Thyroid gland (tissue), 4 donors: ENCODE measurements at regions not wholly inside any gene's neighbourhood (a gene's known extent, or its start where the extent isn't known, plus 50 kb on each side); places are given as distances from the start of the nearest gene placed in this dataset.

Source experiments
- DNase-seq, 2 donors: peaks; one replicate each; pipeline ENCODE4 v3.0.0-alpha.2; 2019
- H3K27ac ChIP-seq, 3 donors: fragments of 200-600 bp; sonication (generic); 1 replicate in 2 of 3; 2 replicates in 1 of 3; pipeline ENCODE4 v1.5.1; 2016 to 2019; ENCODE audit warnings: mild to moderate bottlenecking in 1 of 3, moderate library complexity in 1 of 3
- H3K27me3 ChIP-seq: fragments of 200-600 bp; sonication (generic); one replicate; pipeline ENCODE4 v1.5.1; 2019
- H3K36me3 ChIP-seq, 2 donors: fragments of 200-600 bp; sonication (generic); one replicate each; pipeline ENCODE4 v1.5.1; 2016 to 2019
- H3K4me1 ChIP-seq, 2 donors: fragments of 200-600 bp; sonication (generic); one replicate each; pipeline ENCODE4 v1.5.1; 2017 to 2019
- H3K4me3 ChIP-seq, 3 donors: fragments of 200-600 bp; sonication (generic); replicated peaks in 1 of 3; 1 replicate in 2 of 3; 2 replicates in 1 of 3; pipeline ENCODE4 v1.5.1; 2016; ENCODE audit warnings: mild to moderate bottlenecking in 1 of 3
- H3K9me3 ChIP-seq: fragments of 200-600 bp; sonication (generic); one replicate; pipeline ENCODE4 v1.5.1; 2017
- CTCF ChIP-seq, 6 experiments: fragments of 200-600 bp in 3 of 6; fragments of 450-650 bp in 3 of 6; sonication (generic) in 3 of 6; IDR thresholded peaks; one replicate each; pipeline ENCODE4 v1.5.1; 2016 to 2019; ENCODE audit warnings: antibody characterized with exemption in 6 of 6, mild to moderate bottlenecking in 2 of 6, inconsistent platforms in 1 of 6, moderate library complexity in 1 of 6
- POLR2A ChIP-seq, 2 donors: fragments of 450-650 bp; IDR thresholded peaks; one replicate each; pipeline ENCODE4 v1.6.1; 2017; ENCODE audit warnings: antibody characterized with exemption in 2 of 2, mild to moderate bottlenecking in 2 of 2, moderate library complexity in 1 of 2
- WGBS, 2 donors: methylation state at CpG; one replicate each; pipeline ENCODE4 v1.1.5; 2017; 5-methylcytosine and 5-hydroxymethylcytosine counted together
- intact Hi-C: fragments of 100-400 bp; cut with DNase I; formaldehyde crosslinking; loops from one replicate; pipeline ENCODE4 v1.15.1; 2023

- Histone ChIP-seq H3K36me3 (no peaks in the 10 kb centered on the region), H3K27ac (no peak overlapping the region), H3K9me3 (no peaks in the 10 kb centered on the region), H3K27me3 (no peaks in the 10 kb centered on the region), H3K4me3 (no peak overlapping the region), H3K4me1 (peaks cover 4 to 7% of the 10 kb centered on the region in 2 donors)
- DNase-seq: no peak
- TF ChIP-seq CTCF (IDR thresholded peaks at IDR 0.05) (no peak), POLR2A (IDR thresholded peaks at IDR 0.05) (no peak)
- 82 to 86% methylated on average over 8 of the region's 8 CpGs for WGBS, 2 donors
- intact Hi-C loops: no loop called here
Measured at GRCh38 chr10:128277267-128277840, 151.1 kb upstream of the MKI67 start.

- Histone ChIP-seq H3K27ac (no peak overlapping the region), H3K36me3 (no peaks in the 10 kb centered on the region), H3K27me3 (no peaks in the 10 kb centered on the region), H3K4me3 (no peak overlapping the region), H3K4me1 (peaks cover 4 to 7% of the 10 kb centered on the region in 2 donors), H3K9me3 (no peaks in the 10 kb centered on the region)
- WGBS, 2 donors: 27 to 39% methylated on average over 5 to 6 of the region's 7 CpGs
- intact Hi-C loops: no loop called here
- DNase-seq: no peak
- TF ChIP-seq POLR2A (IDR thresholded peaks at IDR 0.05) (no peak), CTCF (IDR thresholded peaks at IDR 0.05) (no peak)
Measured at GRCh38 chr10:128278362-128278761, 152.1 kb upstream of the MKI67 start.

GRCh38 chr10:128280271-128280670 lies 154.0 kb upstream of the MKI67 start:
- H3K27ac ChIP-seq: no peak overlapping the region
- H3K4me3 ChIP-seq: no peak overlapping the region
- no peaks in the 10 kb centered on the region for H3K27me3 ChIP-seq
- 76 to 80% methylated on average over 2 of the region's 2 CpGs for WGBS, 2 donors
- intact Hi-C loops: no loop called here
- TF ChIP-seq POLR2A (IDR thresholded peaks at IDR 0.05) (no peak), CTCF (IDR thresholded peaks at IDR 0.05) (no peak)
- H3K36me3 ChIP-seq: no peaks in the 10 kb centered on the region
- DNase-seq: no peak
- H3K4me1 ChIP-seq: peaks cover 0 to 2% of the 10 kb centered on the region in 2 donors
- H3K9me3 ChIP-seq: no peaks in the 10 kb centered on the region

- Histone ChIP-seq H3K4me1 (no peaks in the 10 kb centered on the region), H3K36me3 (no peaks in the 10 kb centered on the region), H3K27ac (no peak overlapping the region), H3K4me3 (no peak overlapping the region), H3K27me3 (no peaks in the 10 kb centered on the region), H3K9me3 (no peaks in the 10 kb centered on the region)
- WGBS, 2 donors: 90 to 95% methylated on average over 6 of the region's 6 CpGs
- DNase-seq: no peak
- intact Hi-C loops: no loop called here
- no peak for TF ChIP-seq CTCF (IDR thresholded peaks at IDR 0.05)
- no peak for TF ChIP-seq POLR2A (IDR thresholded peaks at IDR 0.05)
Measured at GRCh38 chr10:128281343-128281742, 155.1 kb upstream of the MKI67 start.

- Histone ChIP-seq H3K27me3 (no peaks in the 10 kb centered on the region), H3K9me3 (no peaks in the 10 kb centered on the region), H3K36me3 (no peaks in the 10 kb centered on the region), H3K4me3 (no peak overlapping the region), H3K4me1 (no peaks in the 10 kb centered on the region), H3K27ac (no peak overlapping the region)
- TF ChIP-seq POLR2A (IDR thresholded peaks at IDR 0.05): no peak
- TF ChIP-seq CTCF (IDR thresholded peaks at IDR 0.05): no peak
- intact Hi-C loops: no loop called here
- WGBS, 2 donors: 92 to 96% methylated on average over 14 of the region's 14 CpGs
- DNase-seq: no peak
Measured at GRCh38 chr10:128281861-128282260, 155.6 kb upstream of the MKI67 start.
